K562 (cell line): ENCODE measurements at regions not wholly inside any gene's neighbourhood (a gene's known extent, or its start where the extent isn't known, plus 50 kb on each side); places are given as distances from the start of the nearest gene placed in this dataset.

Source experiments
- CBX3 ChIP-seq, 2 experiments: IDR thresholded peaks; 1 replicate in 1 of 2; 2 replicates in 1 of 2; pipeline ENCODE4 v1.6.1; 2012; ENCODE audit warnings: inconsistent platforms in 2 of 2, low read length in 2 of 2, borderline replicate concordance in 1 of 2, control low read depth in 1 of 2
- DNMT1 ChIP-seq: fragments of 450-650 bp; IDR thresholded peaks from 2 replicates; pipeline ENCODE4 v1.6.1; 2016; ENCODE audit warnings: antibody characterized with exemption, mild to moderate bottlenecking
- HDAC6 ChIP-seq: IDR thresholded peaks from 2 replicates; pipeline ENCODE4 v1.6.1; 2012; ENCODE audit warnings: low read depth, mild to moderate bottlenecking, control low read depth, inconsistent platforms, low read length, moderate library complexity
- NCOR1 ChIP-seq: fragments of 450-650 bp; IDR thresholded peaks from 2 replicates; pipeline ENCODE4 v1.6.1; 2016; ENCODE audit warnings: mild to moderate bottlenecking, moderate library complexity
- NR3C1 ChIP-seq: sonication (generic); formaldehyde crosslinking; IDR thresholded peaks from 2 replicates; pipeline ENCODE4 v1.8.1; 2022; ENCODE audit warnings: missing genetic modification reagents
- POLR2AphosphoS5 ChIP-seq: IDR thresholded peaks from 2 replicates; pipeline ENCODE4 v1.6.1; 2011; ENCODE audit warnings: mild to moderate bottlenecking, low read depth, low read length, moderate library complexity; ENCODE audit not compliant: control insufficient read depth, insufficient read depth
- POLR2B ChIP-seq: fragments of 450-650 bp; IDR thresholded peaks from 2 replicates; pipeline ENCODE4 v1.6.1; 2018; ENCODE audit warnings: low read depth; ENCODE audit not compliant: partially characterized antibody
- RBFOX2 ChIP-seq: fragments of 200-400 bp; formaldehyde crosslinking; IDR thresholded peaks from 2 replicates; pipeline ENCODE4 v1.6.1; 2017; ENCODE audit warnings: low read depth, mild to moderate bottlenecking, low read length, moderate library complexity
- SIN3A ChIP-seq, 2 experiments: fragments of 150-350 bp in 1 of 2; IDR thresholded peaks; 2 replicates each; pipeline ENCODE4 v1.6.1; 2011 to 2016; ENCODE audit warnings: borderline replicate concordance in 2 of 2, low read depth in 2 of 2, low read length in 2 of 2, mild to moderate bottlenecking in 2 of 2, moderate library complexity in 2 of 2; ENCODE audit not compliant: control insufficient read depth in 1 of 2
- SUPT5H ChIP-seq: fragments of 450-650 bp; IDR thresholded peaks from 2 replicates; pipeline ENCODE4 v1.6.1; 2016
- ZNF57 ChIP-seq: fragments of 450-650 bp; formaldehyde crosslinking; IDR thresholded peaks from 2 replicates; pipeline ENCODE4 v1.4.0; 2020; ENCODE audit warnings: mild to moderate bottlenecking, moderate library complexity
- ZNF584 ChIP-seq: fragments of 200-800 bp; sonication (Bioruptor generic); IDR thresholded peaks from 2 replicates; pipeline ENCODE4 v1.6.1; 2016; ENCODE audit warnings: low read depth, mild to moderate bottlenecking, missing genetic modification characterization, missing compliant biosample characterization
- ZNF668 ChIP-seq: fragments of 250-450 bp; sonication (Bioruptor Pico); IDR thresholded peaks from 2 replicates; pipeline ENCODE4 v1.8.0; 2022; ENCODE audit warnings: mild to moderate bottlenecking, inconsistent platforms
- ZNF699 ChIP-seq: fragments of 250-450 bp; sonication (Bioruptor Pico); IDR thresholded peaks from 2 replicates; pipeline ENCODE4 v1.8.0; 2021; ENCODE audit warnings: mild to moderate bottlenecking, moderate library complexity; ENCODE audit not compliant: insufficient replicate concordance
- TF ChIP-seq, protein P1 (sequence below): fragments of 450-650 bp; conservative IDR thresholded peaks from 2 replicates; pipeline ENCODE4 v1.6.1; 2016; ENCODE audit warnings: missing genetic modification characterization, low read depth, mild to moderate bottlenecking, missing compliant biosample characterization, moderate library complexity
- TF ChIP-seq, protein P2 (sequence below), 2 experiments: fragments of 450-650 bp; formaldehyde crosslinking in 1 of 2; IDR thresholded peaks; 2 replicates each; pipeline versions ENCODE4 v1.4.0 to v1.6.1; 2014 to 2020; ENCODE audit warnings: mild to moderate bottlenecking in 2 of 2, borderline replicate concordance in 1 of 2, low read depth in 1 of 2
- TF ChIP-seq, protein P3 (sequence below): fragments of 250-450 bp; sonication (Bioruptor Pico); IDR thresholded peaks from 2 replicates; pipeline ENCODE4 v1.4.0; 2020; ENCODE audit warnings: mild to moderate bottlenecking

GRCh38 chr1:161427733-161428516 lies 60.2 kb upstream of the CFAP126 start (continued):
- TF ChIP-seq POLR2B: no peak
- no peak for TF ChIP-seq HDAC6
- peak in 1 of 2 experiments; percentile 89; a peak in 2 of 3 replicates for TF ChIP-seq CBX3 (IDR thresholded peaks at IDR 0.05; ENCODE audit: borderline replicate concordance in 1 of 2, low read length in 2 of 2)
- TF ChIP-seq RBFOX2: no peak
- no peak for TF ChIP-seq SIN3A (IDR thresholded peaks at IDR 0.05; ENCODE audit: borderline replicate concordance in 2 of 2, control insufficient read depth in 1 of 2, low read depth in 2 of 2, low read length in 2 of 2)
- no peak for TF ChIP-seq POLR2AphosphoS5
- TF ChIP-seq, protein P1, sequence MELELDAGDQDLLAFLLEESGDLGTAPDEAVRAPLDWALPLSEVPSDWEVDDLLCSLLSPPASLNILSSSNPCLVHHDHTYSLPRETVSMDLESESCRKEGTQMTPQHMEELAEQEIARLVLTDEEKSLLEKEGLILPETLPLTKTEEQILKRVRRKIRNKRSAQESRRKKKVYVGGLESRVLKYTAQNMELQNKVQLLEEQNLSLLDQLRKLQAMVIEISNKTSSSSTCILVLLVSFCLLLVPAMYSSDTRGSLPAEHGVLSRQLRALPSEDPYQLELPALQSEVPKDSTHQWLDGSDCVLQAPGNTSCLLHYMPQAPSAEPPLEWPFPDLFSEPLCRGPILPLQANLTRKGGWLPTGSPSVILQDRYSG (tag): no peak
- TF ChIP-seq, protein P2, sequence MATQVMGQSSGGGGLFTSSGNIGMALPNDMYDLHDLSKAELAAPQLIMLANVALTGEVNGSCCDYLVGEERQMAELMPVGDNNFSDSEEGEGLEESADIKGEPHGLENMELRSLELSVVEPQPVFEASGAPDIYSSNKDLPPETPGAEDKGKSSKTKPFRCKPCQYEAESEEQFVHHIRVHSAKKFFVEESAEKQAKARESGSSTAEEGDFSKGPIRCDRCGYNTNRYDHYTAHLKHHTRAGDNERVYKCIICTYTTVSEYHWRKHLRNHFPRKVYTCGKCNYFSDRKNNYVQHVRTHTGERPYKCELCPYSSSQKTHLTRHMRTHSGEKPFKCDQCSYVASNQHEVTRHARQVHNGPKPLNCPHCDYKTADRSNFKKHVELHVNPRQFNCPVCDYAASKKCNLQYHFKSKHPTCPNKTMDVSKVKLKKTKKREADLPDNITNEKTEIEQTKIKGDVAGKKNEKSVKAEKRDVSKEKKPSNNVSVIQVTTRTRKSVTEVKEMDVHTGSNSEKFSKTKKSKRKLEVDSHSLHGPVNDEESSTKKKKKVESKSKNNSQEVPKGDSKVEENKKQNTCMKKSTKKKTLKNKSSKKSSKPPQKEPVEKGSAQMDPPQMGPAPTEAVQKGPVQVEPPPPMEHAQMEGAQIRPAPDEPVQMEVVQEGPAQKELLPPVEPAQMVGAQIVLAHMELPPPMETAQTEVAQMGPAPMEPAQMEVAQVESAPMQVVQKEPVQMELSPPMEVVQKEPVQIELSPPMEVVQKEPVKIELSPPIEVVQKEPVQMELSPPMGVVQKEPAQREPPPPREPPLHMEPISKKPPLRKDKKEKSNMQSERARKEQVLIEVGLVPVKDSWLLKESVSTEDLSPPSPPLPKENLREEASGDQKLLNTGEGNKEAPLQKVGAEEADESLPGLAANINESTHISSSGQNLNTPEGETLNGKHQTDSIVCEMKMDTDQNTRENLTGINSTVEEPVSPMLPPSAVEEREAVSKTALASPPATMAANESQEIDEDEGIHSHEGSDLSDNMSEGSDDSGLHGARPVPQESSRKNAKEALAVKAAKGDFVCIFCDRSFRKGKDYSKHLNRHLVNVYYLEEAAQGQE (IDR thresholded peaks at IDR 0.05; ENCODE audit: borderline replicate concordance): no peak
- TF ChIP-seq, protein P2 (CRISPR knock-in tag; IDR thresholded peaks at IDR 0.05; ENCODE audit: low read depth): no peak
- TF ChIP-seq ZNF584 (CRISPR knock-in tag): no peak
- no peak; the same call in 1 of the 2 replicates for TF ChIP-seq SUPT5H
- TF ChIP-seq, protein P3, sequence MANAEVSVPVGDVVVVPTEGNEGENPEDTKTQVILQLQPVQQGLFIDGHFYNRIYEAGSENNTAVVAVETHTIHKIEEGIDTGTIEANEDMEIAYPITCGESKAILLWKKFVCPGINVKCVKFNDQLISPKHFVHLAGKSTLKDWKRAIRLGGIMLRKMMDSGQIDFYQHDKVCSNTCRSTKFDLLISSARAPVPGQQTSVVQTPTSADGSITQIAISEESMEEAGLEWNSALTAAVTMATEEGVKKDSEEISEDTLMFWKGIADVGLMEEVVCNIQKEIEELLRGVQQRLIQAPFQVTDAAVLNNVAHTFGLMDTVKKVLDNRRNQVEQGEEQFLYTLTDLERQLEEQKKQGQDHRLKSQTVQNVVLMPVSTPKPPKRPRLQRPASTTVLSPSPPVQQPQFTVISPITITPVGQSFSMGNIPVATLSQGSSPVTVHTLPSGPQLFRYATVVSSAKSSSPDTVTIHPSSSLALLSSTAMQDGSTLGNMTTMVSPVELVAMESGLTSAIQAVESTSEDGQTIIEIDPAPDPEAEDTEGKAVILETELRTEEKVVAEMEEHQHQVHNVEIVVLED (CRISPR knock-in tag): no peak
- no peak for TF ChIP-seq ZNF668 (CRISPR knock-in tag)
- no peak for TF ChIP-seq DNMT1
- TF ChIP-seq ZNF699 (CRISPR knock-in tag): peak; percentile 8
- peak; percentile 7; the same call in 1 of the 2 replicates for TF ChIP-seq NCOR1
- TF ChIP-seq ZNF57 (CRISPR knock-in tag): no peak
- TF ChIP-seq NR3C1 (CRISPR knock-in tag): no peak
